HL-60 (cell line): ENCODE measurements at regions not wholly inside any gene's neighbourhood (a gene's known extent, or its start where the extent isn't known, plus 50 kb on each side); places are given as distances from the start of the nearest gene placed in this dataset.

Source experiments
- GABPA ChIP-seq: IDR thresholded peaks from 2 replicates; pipeline ENCODE4 v1.6.1; 2012; ENCODE audit warnings: low read depth
- POLR2AphosphoS5 ChIP-seq: IDR thresholded peaks from 2 replicates; pipeline ENCODE4 v1.6.1; 2012; ENCODE audit warnings: low read depth
- SPI1 ChIP-seq: IDR thresholded peaks from 2 replicates; pipeline ENCODE4 v1.6.1; 2012; ENCODE audit warnings: low read depth, mild to moderate bottlenecking, borderline replicate concordance
- TF ChIP-seq, protein P1 (sequence below): IDR thresholded peaks from one replicate; pipeline ENCODE4 v1.5.1; 2011; ENCODE audit warnings: low read length, control low read depth, inconsistent platforms; ENCODE audit not compliant: insufficient read depth
- TF ChIP-seq, protein P2 (sequence below): IDR thresholded peaks from 2 replicates; pipeline ENCODE4 v1.6.1; 2012; ENCODE audit warnings: low read depth; ENCODE audit not compliant: insufficient replicate concordance

DNA sequence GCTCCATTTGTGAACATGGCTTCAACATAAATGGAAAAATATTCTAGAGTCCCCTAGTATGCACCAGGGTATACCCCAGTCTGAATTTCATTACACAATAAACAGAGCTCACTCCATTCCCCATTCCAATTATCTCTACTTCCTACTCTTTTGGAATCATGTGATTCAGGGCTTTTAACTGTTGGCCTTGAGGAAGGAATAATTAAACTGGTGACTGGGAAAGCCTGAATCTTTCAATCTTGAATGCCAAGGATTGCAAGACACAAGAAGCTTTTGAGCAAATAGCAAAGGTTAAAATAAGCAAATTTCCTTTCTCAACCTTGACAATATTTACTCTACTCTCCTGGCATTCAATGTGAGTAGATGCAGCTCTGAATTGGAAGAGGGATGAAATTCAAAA, 77.5 kb upstream of the INPP4B start:
- TF ChIP-seq, protein P1, sequence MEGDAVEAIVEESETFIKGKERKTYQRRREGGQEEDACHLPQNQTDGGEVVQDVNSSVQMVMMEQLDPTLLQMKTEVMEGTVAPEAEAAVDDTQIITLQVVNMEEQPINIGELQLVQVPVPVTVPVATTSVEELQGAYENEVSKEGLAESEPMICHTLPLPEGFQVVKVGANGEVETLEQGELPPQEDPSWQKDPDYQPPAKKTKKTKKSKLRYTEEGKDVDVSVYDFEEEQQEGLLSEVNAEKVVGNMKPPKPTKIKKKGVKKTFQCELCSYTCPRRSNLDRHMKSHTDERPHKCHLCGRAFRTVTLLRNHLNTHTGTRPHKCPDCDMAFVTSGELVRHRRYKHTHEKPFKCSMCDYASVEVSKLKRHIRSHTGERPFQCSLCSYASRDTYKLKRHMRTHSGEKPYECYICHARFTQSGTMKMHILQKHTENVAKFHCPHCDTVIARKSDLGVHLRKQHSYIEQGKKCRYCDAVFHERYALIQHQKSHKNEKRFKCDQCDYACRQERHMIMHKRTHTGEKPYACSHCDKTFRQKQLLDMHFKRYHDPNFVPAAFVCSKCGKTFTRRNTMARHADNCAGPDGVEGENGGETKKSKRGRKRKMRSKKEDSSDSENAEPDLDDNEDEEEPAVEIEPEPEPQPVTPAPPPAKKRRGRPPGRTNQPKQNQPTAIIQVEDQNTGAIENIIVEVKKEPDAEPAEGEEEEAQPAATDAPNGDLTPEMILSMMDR: no peak
- TF ChIP-seq POLR2AphosphoS5 (no peak), SPI1 (no peak), GABPA (no peak)
- TF ChIP-seq, protein P2, sequence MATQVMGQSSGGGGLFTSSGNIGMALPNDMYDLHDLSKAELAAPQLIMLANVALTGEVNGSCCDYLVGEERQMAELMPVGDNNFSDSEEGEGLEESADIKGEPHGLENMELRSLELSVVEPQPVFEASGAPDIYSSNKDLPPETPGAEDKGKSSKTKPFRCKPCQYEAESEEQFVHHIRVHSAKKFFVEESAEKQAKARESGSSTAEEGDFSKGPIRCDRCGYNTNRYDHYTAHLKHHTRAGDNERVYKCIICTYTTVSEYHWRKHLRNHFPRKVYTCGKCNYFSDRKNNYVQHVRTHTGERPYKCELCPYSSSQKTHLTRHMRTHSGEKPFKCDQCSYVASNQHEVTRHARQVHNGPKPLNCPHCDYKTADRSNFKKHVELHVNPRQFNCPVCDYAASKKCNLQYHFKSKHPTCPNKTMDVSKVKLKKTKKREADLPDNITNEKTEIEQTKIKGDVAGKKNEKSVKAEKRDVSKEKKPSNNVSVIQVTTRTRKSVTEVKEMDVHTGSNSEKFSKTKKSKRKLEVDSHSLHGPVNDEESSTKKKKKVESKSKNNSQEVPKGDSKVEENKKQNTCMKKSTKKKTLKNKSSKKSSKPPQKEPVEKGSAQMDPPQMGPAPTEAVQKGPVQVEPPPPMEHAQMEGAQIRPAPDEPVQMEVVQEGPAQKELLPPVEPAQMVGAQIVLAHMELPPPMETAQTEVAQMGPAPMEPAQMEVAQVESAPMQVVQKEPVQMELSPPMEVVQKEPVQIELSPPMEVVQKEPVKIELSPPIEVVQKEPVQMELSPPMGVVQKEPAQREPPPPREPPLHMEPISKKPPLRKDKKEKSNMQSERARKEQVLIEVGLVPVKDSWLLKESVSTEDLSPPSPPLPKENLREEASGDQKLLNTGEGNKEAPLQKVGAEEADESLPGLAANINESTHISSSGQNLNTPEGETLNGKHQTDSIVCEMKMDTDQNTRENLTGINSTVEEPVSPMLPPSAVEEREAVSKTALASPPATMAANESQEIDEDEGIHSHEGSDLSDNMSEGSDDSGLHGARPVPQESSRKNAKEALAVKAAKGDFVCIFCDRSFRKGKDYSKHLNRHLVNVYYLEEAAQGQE: no peak
